A172 (cell line): ENCODE measurements at regions not wholly inside any gene's neighbourhood (a gene's known extent, or its start where the extent isn't known, plus 50 kb on each side); places are given as distances from the start of the nearest gene placed in this dataset.

Experiments used
- DNase-seq: peaks from one replicate; pipeline ENCODE4 v3.0.0-alpha.2; 2015; ENCODE audit warnings: low spot score

DNA sequence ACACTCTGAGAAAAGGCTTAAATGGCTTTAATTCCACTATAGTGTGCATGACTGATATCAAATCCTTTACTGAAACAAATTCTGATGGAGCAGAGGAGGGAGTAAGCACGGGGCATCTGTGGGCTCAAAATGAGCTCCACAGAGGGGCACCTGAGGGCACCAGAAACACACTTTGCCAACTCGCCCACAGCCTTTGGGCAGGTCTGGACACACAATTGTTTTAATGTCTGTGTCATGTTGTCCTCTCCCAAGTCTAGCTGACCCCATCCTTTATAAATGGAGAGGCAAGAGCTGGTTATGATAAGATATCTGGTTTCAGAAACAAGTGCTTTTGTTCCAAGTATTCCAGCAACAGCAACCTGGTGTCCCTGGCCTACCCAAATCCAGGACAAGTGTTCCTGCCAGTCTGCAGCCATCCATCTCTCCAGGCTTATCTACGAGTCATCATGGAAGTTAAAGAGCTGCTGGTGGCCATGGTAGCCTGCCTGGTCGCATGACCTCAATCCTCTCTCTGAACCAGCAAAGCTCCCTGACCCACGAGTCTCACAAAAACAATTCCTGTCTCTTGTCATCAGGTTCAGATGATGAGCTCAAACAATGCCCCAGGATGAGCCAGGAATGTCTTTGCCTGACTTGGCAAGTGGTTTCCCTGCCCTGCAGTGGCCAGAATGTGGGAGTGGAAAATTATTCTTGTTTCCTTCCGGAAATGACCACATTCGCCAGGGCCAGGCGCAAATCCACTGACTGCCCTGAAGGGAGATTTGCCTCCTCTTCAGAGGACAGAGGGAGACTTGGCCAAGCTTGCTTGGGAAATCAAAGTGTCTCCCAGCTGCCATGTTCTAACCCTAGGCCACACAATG is 64.4 kb upstream of the TPM1 start:
- DNase-seq = peak; percentile 85

GRCh38 chr15:62979252-62979651 is 63.3 kb upstream of the TPM1 start:
- peak; percentile 54 for DNase-seq

- DNase-seq = no peak
Measured at GRCh38 chr15:62981071-62981470, 61.5 kb upstream of the TPM1 start.

DNA sequence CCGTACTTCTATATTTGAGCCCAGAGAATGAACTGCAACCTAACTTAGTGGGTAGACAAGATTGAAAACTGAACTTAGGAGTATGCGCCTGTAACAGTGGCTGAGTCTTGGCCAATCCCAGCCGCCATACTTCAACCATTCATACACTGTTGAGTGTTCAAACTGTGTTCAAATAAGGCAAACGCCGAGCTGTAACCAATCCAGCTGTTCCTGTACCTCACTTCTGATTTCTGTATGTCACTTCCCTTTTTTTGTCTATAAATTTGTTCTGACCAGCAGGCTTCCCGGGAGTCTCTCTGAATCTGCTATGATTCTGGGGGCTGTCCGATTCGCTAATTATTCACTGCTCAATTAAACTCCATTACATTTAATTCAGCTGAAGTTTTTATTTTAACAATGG is 58.6 kb upstream of the TPM1 start:
- DNase-seq = no peak

DNA sequence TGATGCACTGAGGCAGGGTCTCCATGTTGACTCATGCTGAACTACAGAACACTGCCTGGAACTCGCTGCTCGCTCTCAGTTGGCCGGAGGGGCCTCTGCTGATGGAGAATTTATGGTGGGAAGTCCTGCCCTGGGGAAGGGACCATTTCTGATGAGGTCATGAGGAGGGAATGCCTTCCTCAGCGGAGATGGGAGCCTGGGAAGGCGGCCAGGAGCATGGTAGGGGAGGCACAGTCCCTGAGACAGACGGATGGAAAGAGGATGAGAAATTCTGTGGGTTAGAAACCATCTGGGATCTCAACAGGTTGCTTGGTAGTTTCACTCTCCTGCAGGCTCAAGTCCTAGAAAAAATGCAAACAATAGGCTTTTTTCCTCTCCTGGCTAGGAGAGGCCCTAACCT is 56.8 kb upstream of the TPM1 start:
- peak; percentile 85 for DNase-seq

- DNase-seq = no peak
Measured at GRCh38 chr15:62986948-62987347, 55.6 kb upstream of the TPM1 start.

DNA sequence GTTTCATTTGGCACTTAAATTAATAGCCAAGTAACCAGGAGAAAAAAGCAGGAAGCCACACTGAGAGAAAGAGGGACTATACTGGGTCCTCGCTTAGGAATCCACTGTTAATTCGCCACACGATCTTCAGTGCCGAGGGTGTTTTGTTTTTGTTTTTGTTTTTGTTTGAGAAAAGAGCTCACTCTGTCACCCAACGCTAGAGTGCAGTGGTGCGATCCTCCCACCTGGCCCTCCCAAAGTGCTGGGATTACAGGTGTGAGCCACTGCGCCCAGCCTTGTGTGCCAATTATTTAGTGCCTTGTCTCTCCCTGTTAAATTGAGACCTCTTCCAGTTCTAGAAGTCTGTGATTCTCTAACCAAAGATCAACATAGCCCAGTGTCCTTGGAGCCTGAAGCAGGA is 53.8 kb upstream of the TPM1 start:
- no peak for DNase-seq

DNA sequence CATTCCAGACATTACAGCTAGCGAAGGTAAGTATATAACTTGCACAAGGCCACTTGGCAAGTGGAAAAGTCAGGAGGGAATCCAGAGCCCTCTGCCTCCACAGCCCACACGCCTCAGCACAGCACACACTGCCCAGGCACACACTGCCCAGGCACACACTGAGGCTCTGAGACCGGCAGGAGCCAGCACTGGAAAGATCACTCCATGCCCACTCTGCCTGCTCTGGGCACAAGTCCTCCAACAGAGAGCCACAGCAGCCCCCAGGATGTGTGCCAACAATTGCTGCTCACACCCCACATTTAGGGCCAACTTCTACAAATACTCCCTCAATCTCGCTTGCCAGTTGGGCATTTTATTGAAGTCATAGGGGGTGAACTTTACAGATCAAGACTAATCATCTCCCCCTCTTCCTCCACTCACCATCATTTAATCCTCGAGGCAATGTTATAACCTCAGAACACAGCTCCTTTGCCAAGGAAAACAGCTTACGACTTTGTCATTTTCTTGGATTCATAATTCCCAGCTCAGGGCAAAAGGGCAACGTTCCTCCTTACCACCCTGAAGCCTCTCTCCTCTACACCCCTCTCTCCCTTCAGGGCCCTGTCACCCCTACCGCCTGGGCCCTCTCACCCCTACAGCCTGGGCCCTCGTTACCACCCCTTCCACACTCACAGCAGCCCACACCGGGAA is 53.0 kb upstream of the TPM1 start:
- peak; percentile 43 for DNase-seq

- no peak for DNase-seq
Measured at GRCh38 chr15:62991698-62992097, 50.8 kb upstream of the TPM1 start.

DNA sequence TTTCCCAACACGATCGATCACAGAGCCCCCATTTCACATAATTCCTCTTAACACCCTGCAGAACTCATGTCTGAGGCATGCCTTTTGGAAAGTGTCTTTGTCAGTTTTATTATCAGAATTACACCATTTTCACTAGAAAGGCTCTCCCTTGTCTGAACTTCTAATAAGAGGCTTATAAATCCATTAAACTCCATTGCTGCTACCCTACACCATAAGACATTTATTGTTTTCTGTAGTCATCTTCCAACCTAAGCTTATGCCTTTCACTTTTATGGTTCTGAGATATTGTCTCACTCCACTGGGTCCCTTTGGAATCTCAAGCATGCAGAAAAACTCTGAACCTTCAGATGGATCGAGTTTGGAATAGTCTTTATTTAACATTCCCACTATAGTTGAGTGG is 50.2 kb upstream of the TPM1 start:
- no peak for DNase-seq
